Right lobe of liver (tissue), 4 donors: ENCODE measurements at regions not wholly inside any gene's neighbourhood (a gene's known extent, or its start where the extent isn't known, plus 50 kb on each side); places are given as distances from the start of the nearest gene placed in this dataset.

Experiments used
- CTCF ChIP-seq, 4 donors: fragments of 200-600 bp in 3 of 4; fragments of 450-650 bp in 1 of 4; IDR thresholded peaks; one replicate each; pipeline versions ENCODE4 v1.5.1 to v1.8.0; 2016 to 2022; ENCODE audit warnings: antibody characterized with exemption in 4 of 4, mild to moderate bottlenecking in 2 of 4
- POLR2A ChIP-seq: fragments of 450-650 bp; IDR thresholded peaks from one replicate; pipeline ENCODE4 v1.6.1; 2017; ENCODE audit warnings: antibody characterized with exemption, mild to moderate bottlenecking
- donor health status: DM: no; HTN: no; CAD: no.
- donor health status: DM: no; HTN: no; CAD: no.
- donor health status: DM: no; HTN: yes; CAD: no.

DNA sequence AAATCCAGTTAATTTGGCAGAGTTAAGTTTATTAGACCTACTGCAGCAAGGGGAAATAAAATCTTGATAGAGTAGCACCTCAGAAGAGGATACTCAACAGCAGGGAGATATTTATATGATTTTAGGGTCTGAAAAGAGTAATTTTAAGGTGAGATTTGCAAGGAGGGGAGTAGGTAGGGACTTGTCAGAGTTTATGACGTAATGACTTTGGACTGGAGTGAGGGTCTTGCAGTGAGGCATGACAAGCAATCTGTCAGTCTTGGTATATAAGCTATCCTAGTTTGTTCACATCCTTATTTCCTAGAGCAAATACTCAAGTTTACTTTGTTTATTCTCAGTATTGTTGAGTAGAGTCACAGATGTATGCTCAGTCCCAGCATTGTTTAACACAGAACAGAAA lies 722.6 kb downstream of the TLE4 start:
- TF ChIP-seq CTCF (IDR thresholded peaks at IDR 0.05) (no peak), POLR2A (no peak)
